Endothelial cell (in vitro differentiated cells): ENCODE measurements at regions not wholly inside any gene's neighbourhood (a gene's known extent, or its start where the extent isn't known, plus 50 kb on each side); places are given as distances from the start of the nearest gene placed in this dataset.

Experiments
- DNase-seq: peaks from one replicate; pipeline ENCODE4 v3.0.0; 2021; ENCODE audit warnings: low spot score
- H3K27ac Mint-ChIP-seq: one replicate; pipeline ENCODE4 v1.8.0; 2021; ENCODE audit warnings: mixed read lengths, inconsistent platforms; ENCODE audit not compliant: unreplicated experiment
- H3K27me3 Mint-ChIP-seq: one replicate; pipeline ENCODE4 v1.8.0; 2021; ENCODE audit warnings: mild to moderate bottlenecking, moderate library complexity, mixed read lengths, inconsistent platforms; ENCODE audit not compliant: unreplicated experiment
- H3K36me3 Mint-ChIP-seq: one replicate; pipeline ENCODE4 v1.8.0; 2021; ENCODE audit warnings: mild to moderate bottlenecking, low read depth, mixed read lengths, inconsistent platforms; ENCODE audit not compliant: unreplicated experiment
- H3K4me1 Mint-ChIP-seq: one replicate; pipeline ENCODE4 v1.8.0; 2021; ENCODE audit warnings: mild to moderate bottlenecking, mixed read lengths, inconsistent platforms; ENCODE audit not compliant: unreplicated experiment
- H3K4me3 Mint-ChIP-seq: one replicate; pipeline ENCODE4 v1.8.0; 2021; ENCODE audit warnings: mild to moderate bottlenecking, mixed read lengths, inconsistent platforms; ENCODE audit not compliant: unreplicated experiment
- H3K9me3 Mint-ChIP-seq: one replicate; pipeline ENCODE4 v1.8.0; 2021; ENCODE audit warnings: mixed read lengths, inconsistent platforms; ENCODE audit not compliant: unreplicated experiment
- CTCF ChIP-seq: fragments of 200-600 bp; sonication (generic); IDR thresholded peaks from one replicate; pipeline ENCODE4 v1.5.0; 2021; ENCODE audit warnings: antibody characterized with exemption; ENCODE audit not compliant: unreplicated experiment

GRCh38 chr6:87817183-87817582, 115.2 kb upstream of the AKIRIN2 start:
- no peak overlapping the region for H3K27ac Mint-ChIP-seq
- H3K4me1 Mint-ChIP-seq = no peaks in the 10 kb centered on the region
- H3K27me3 Mint-ChIP-seq = peaks cover 3% of the 10 kb centered on the region
- TF ChIP-seq CTCF = no peak
- no peaks in the 10 kb centered on the region for H3K9me3 Mint-ChIP-seq
- no peaks in the 10 kb centered on the region for H3K36me3 Mint-ChIP-seq
- no peak for DNase-seq
- no peak overlapping the region for H3K4me3 Mint-ChIP-seq

DNA sequence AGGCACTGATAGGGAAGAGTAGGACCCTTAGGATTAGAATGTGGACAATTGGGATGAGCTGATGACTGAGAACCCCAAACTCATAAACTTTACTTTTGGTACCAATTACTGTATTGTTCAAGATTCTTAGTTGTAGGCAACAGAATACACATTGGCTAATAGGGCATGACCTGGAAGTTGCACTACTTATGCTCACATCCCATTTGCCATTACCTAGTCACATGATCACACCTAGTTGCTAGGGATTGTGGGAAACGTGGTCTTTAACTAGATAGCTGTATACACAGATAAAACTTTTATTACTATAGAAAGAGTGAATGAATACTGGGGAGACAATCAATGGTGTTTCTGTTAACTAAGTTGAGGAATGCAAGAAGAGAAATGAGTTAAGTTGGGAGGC, 113.4 kb upstream of the AKIRIN2 start:
- H3K9me3 Mint-ChIP-seq = no peaks in the 10 kb centered on the region
- H3K27ac Mint-ChIP-seq = no peak overlapping the region

GRCh38 chr6:87808005-87808757, 106.1 kb upstream of the AKIRIN2 start:
- no peak for TF ChIP-seq CTCF
- H3K9me3 Mint-ChIP-seq = no peaks in the 10 kb centered on the region
- H3K36me3 Mint-ChIP-seq = no peaks in the 10 kb centered on the region
- no peaks in the 10 kb centered on the region for H3K27me3 Mint-ChIP-seq
- no peak overlapping the region for H3K4me3 Mint-ChIP-seq
- H3K4me1 Mint-ChIP-seq = no peaks in the 10 kb centered on the region
- DNase-seq = no peak
- H3K27ac Mint-ChIP-seq = no peak overlapping the region

More for the DNA sequence above, 113.4 kb upstream of the AKIRIN2 start:
- TF ChIP-seq CTCF = no peak
- Mint-ChIP-seq H3K4me3 (no peak overlapping the region), H3K4me1 (no peaks in the 10 kb centered on the region), H3K36me3 (no peaks in the 10 kb centered on the region), H3K27me3 (peaks cover 3% of the 10 kb centered on the region)
- DNase-seq = no peak

DNA sequence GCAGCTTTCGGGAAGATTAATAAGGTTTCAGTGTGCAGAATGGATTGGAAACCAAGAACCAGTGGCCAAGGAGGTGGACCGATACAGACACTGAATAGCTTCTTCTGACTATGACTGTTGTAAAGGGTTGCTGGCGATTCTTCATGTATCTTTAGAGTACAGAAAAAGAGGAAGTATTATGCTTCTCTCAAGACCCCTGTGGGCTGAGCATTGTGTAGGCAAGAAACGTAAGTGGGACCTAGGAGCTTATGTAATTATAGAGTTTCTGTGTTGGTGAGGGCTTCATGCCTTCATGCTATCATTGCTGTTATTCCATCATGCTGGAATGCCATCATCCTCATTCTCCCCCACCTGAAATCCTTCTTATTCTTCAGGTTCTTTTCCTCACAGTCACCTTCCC, 105.4 kb upstream of the AKIRIN2 start:
- Mint-ChIP-seq H3K4me3 (no peak overlapping the region), H3K9me3 (no peaks in the 10 kb centered on the region), H3K27me3 (no peaks in the 10 kb centered on the region), H3K4me1 (no peaks in the 10 kb centered on the region), H3K27ac (no peak overlapping the region), H3K36me3 (no peaks in the 10 kb centered on the region)
- no peak for DNase-seq
- TF ChIP-seq CTCF = no peak

GRCh38 chr6:87806635-87807034, 104.6 kb upstream of the AKIRIN2 start:
- Mint-ChIP-seq H3K27me3 (no peaks in the 10 kb centered on the region), H3K4me1 (no peaks in the 10 kb centered on the region), H3K27ac (no peak overlapping the region), H3K4me3 (no peak overlapping the region), H3K36me3 (no peaks in the 10 kb centered on the region), H3K9me3 (no peaks in the 10 kb centered on the region)
- TF ChIP-seq CTCF = no peak
- no peak for DNase-seq
